ENCODE measurements at regions not wholly inside any gene's neighbourhood (a gene's known extent, or its start where the extent isn't known, plus 50 kb on each side); places are given as distances from the start of the nearest gene placed in this dataset.

DNA sequence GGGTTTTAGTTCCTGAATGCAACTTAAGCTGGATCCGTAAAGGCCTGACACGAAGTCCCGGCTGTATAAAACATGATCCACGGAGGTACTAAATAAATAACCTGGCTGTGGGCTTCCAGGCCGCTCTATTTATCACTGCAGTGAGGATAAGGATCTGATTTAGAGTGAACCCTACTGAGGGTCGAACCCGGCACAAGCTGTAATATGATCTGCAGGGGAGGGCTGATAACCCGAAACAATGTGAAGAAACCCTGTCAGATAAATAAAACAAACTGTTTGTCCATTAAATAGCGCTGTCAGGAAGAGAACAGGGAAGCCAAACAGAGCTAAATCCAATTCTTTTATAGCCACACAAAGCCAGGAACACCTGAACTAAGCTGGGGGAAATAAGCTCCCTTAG, 375.6 kb upstream of the SALL1 start:
- no peak for TF ChIP-seq CREB1 (CRISPR knock-in tag; IDR thresholded peaks at IDR 0.05; ENCODE audit: low read depth)
- TF ChIP-seq EZH2phosphoT487 (IDR thresholded peaks at IDR 0.05; ENCODE audit: unreplicated experiment) = no peak
- TF ChIP-seq, protein P1, sequence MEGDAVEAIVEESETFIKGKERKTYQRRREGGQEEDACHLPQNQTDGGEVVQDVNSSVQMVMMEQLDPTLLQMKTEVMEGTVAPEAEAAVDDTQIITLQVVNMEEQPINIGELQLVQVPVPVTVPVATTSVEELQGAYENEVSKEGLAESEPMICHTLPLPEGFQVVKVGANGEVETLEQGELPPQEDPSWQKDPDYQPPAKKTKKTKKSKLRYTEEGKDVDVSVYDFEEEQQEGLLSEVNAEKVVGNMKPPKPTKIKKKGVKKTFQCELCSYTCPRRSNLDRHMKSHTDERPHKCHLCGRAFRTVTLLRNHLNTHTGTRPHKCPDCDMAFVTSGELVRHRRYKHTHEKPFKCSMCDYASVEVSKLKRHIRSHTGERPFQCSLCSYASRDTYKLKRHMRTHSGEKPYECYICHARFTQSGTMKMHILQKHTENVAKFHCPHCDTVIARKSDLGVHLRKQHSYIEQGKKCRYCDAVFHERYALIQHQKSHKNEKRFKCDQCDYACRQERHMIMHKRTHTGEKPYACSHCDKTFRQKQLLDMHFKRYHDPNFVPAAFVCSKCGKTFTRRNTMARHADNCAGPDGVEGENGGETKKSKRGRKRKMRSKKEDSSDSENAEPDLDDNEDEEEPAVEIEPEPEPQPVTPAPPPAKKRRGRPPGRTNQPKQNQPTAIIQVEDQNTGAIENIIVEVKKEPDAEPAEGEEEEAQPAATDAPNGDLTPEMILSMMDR (conservative IDR thresholded peaks at IDR 0.05; ENCODE audit: low read depth in 2 of 2) = no peak
- no peak for TF ChIP-seq POLR2AphosphoS5 (IDR thresholded peaks at IDR 0.05; ENCODE audit: low read depth)
- TF ChIP-seq EZH2 (IDR thresholded peaks at IDR 0.05; ENCODE audit: low read depth, unreplicated experiment) = no peak
